ENCODE measurements at regions not wholly inside any gene's neighbourhood (a gene's known extent, or its start where the extent isn't known, plus 50 kb on each side); places are given as distances from the start of the nearest gene placed in this dataset.
"Not testable (repeated sequence)": the region's sequence is repeated elsewhere in the genome, so short reads cannot be mapped to it uniquely, and the experiment has no call there.

DNA sequence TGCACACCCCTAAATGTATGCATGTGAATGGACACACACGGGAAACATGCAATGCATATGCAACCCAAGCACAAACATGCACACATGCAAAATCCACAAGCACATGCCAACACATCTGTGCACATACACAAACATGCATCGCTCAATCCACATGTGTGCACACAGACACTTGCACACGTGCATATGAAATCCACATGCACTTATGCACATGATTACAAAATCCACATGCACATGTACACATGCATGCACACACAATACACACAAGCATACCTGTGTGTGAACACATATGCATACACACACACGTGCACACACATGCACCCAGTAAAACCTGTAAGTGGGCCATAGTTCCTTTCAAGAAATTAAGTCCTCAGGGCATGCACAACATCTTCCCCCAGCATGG, 256.8 kb upstream of the USP9Y start:
- no peaks in the 10 kb centered on the region for H3K27me3 ChIP-seq (ENCODE audit: control insufficient read depth, insufficient read depth, low read length)
- no peak overlapping the region for H3K27ac ChIP-seq (ENCODE audit: low read length)
- Mint-ChIP-seq H3K36me3 (no peaks in the 10 kb centered on the region), H3K9me3 (no peaks in the 10 kb centered on the region), H3K27me3 (ENCODE audit: low read depth in 2 of 2) (peaks cover 0 to 2% of the 10 kb centered on the region in 2 donors), H3K4me3 (no peak overlapping the region), H3K4me1 (no peaks in the 10 kb centered on the region), H3K27ac (no peak overlapping the region)
- 89% methylated on average over 4 of the region's 4 CpGs for WGBS (ENCODE audit: insufficient coverage)
- TF ChIP-seq, protein P1, sequence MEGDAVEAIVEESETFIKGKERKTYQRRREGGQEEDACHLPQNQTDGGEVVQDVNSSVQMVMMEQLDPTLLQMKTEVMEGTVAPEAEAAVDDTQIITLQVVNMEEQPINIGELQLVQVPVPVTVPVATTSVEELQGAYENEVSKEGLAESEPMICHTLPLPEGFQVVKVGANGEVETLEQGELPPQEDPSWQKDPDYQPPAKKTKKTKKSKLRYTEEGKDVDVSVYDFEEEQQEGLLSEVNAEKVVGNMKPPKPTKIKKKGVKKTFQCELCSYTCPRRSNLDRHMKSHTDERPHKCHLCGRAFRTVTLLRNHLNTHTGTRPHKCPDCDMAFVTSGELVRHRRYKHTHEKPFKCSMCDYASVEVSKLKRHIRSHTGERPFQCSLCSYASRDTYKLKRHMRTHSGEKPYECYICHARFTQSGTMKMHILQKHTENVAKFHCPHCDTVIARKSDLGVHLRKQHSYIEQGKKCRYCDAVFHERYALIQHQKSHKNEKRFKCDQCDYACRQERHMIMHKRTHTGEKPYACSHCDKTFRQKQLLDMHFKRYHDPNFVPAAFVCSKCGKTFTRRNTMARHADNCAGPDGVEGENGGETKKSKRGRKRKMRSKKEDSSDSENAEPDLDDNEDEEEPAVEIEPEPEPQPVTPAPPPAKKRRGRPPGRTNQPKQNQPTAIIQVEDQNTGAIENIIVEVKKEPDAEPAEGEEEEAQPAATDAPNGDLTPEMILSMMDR (IDR thresholded peaks at IDR 0.05): no peak
- intact Hi-C loops (cut with micrococcal nuclease): no loop called here
- H3K36me3 ChIP-seq (ENCODE audit: control insufficient read depth, insufficient read depth, low read length): no peaks in the 10 kb centered on the region
- ATAC-seq: no peak
- H3K4me1 ChIP-seq (ENCODE audit: control insufficient read depth, insufficient read depth, low read length): no peaks in the 10 kb centered on the region
- DNase-seq: no peak
- H3K4me3 ChIP-seq (ENCODE audit: low read length): no peak overlapping the region
- no peaks in the 10 kb centered on the region for H3K9me3 ChIP-seq (ENCODE audit: control insufficient read depth, insufficient read depth, low read length)

DNA sequence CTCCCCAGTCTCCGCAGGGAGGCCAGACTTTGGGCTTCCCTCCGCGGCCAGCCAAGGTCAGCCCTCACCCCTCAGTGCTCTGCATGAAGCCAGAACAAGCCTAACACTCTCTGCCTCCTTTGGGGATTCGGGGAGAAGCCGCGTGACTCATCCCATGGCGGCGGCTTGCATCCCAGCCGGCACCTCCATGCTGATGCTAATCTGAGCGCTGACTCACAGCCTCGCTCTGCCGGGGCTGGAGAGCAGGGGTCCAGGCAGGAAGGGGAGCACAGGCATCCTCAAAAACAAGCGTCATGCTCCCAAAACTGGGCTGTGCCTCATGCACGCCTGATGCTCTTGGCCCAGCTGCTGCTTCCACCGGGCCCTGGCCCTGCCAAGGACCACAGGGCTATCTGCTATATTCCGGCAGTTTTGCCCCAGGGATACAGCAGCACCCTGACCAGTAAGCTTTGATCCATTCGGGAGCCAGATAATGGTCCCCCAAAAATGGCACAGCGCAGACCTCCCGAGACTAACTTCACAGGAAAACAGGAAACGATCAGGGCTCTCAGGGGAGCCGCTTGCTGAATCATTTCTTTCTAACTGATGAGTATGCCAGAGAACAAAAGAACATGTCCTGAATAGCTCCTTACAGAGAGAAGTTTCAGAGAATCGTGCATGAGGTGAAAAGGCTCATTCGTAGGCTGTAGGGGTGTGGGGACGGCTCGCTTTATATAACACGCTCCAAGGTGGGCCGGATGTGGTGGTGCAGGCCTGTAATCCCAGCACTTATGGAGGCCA, 254.4 kb upstream of the USP9Y start:
- intact Hi-C loops (cut with micrococcal nuclease); H3K4me3 Mint-ChIP-seq; H3K27ac Mint-ChIP-seq; H3K4me1 ChIP-seq (ENCODE audit: control insufficient read depth, insufficient read depth, low read length); H3K4me1 Mint-ChIP-seq; H3K36me3 ChIP-seq (ENCODE audit: control insufficient read depth, insufficient read depth, low read length); H3K27ac ChIP-seq (ENCODE audit: low read length); H3K9me3 Mint-ChIP-seq; H3K4me3 ChIP-seq (ENCODE audit: low read length); H3K9me3 ChIP-seq (ENCODE audit: control insufficient read depth, insufficient read depth, low read length); H3K27me3 Mint-ChIP-seq (ENCODE audit: low read depth in 2 of 2); H3K27me3 ChIP-seq (ENCODE audit: control insufficient read depth, insufficient read depth, low read length); DNase-seq; ATAC-seq; H3K36me3 Mint-ChIP-seq: not testable (repeated sequence)
- 91% methylated on average over 22 of the region's 27 CpGs for WGBS (ENCODE audit: insufficient coverage)

DNA sequence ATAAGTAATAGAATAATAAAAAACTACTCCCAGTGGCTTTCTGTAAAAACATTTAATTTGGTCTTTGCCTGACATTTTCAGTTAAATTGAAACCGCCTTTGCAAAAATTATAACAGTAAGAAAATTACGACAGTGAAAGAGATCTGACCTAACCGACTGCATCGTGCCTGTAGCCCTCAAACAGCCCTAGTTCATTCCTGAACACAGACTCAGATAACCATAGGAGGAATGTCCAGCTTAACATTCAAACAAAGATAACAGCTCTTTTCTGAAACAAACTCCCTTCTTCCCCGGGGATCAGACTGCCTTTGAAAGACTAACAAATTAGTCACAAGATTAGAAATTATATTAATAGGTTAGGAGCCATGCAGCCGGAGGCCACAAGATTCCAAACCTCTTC, 252.5 kb upstream of the USP9Y start:
- DNase-seq; H3K27ac ChIP-seq (ENCODE audit: low read length); ATAC-seq; H3K4me3 Mint-ChIP-seq; H3K9me3 ChIP-seq (ENCODE audit: control insufficient read depth, insufficient read depth, low read length); H3K4me3 ChIP-seq (ENCODE audit: low read length); H3K4me1 ChIP-seq (ENCODE audit: control insufficient read depth, insufficient read depth, low read length); H3K36me3 ChIP-seq (ENCODE audit: control insufficient read depth, insufficient read depth, low read length); H3K9me3 Mint-ChIP-seq; H3K36me3 Mint-ChIP-seq; intact Hi-C loops (cut with micrococcal nuclease); H3K27ac Mint-ChIP-seq; H3K27me3 ChIP-seq (ENCODE audit: control insufficient read depth, insufficient read depth, low read length); H3K4me1 Mint-ChIP-seq; H3K27me3 Mint-ChIP-seq (ENCODE audit: low read depth in 2 of 2): not testable (repeated sequence)
- 92% methylated on average over 2 of the region's 6 CpGs for WGBS (ENCODE audit: insufficient coverage)

DNA sequence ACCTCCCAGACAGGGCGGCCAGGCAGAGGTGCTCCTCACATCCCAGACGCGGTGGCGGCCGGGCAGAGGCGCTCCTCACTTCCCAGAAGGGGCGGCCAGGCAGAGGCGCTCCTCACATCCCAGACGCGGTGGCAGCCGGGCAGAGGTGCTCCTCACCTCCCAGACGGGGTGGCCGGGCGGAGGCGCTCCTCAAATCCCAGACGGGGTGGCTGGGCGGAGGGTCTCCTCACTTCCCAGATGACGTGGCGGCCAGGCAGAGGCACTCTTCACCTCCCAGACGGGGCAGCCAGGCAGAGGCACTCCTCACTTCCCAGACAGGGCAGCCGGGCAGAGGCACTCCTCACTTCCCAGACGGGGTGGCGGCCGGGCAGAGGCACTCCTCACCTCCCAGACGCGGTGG, 247.7 kb upstream of the USP9Y start:
- H3K9me3 ChIP-seq (ENCODE audit: control insufficient read depth, insufficient read depth, low read length); H3K27ac Mint-ChIP-seq; H3K4me1 Mint-ChIP-seq; H3K36me3 Mint-ChIP-seq; H3K4me3 ChIP-seq (ENCODE audit: low read length); ATAC-seq; H3K4me3 Mint-ChIP-seq; H3K4me1 ChIP-seq (ENCODE audit: control insufficient read depth, insufficient read depth, low read length); H3K27me3 Mint-ChIP-seq (ENCODE audit: low read depth in 2 of 2); DNase-seq; H3K9me3 Mint-ChIP-seq; H3K27ac ChIP-seq (ENCODE audit: low read length); H3K27me3 ChIP-seq (ENCODE audit: control insufficient read depth, insufficient read depth, low read length); intact Hi-C loops (cut with micrococcal nuclease); H3K36me3 ChIP-seq (ENCODE audit: control insufficient read depth, insufficient read depth, low read length): not testable (repeated sequence)
- WGBS (ENCODE audit: insufficient coverage): 97% methylated on average over 24 of the region's 26 CpGs

DNA sequence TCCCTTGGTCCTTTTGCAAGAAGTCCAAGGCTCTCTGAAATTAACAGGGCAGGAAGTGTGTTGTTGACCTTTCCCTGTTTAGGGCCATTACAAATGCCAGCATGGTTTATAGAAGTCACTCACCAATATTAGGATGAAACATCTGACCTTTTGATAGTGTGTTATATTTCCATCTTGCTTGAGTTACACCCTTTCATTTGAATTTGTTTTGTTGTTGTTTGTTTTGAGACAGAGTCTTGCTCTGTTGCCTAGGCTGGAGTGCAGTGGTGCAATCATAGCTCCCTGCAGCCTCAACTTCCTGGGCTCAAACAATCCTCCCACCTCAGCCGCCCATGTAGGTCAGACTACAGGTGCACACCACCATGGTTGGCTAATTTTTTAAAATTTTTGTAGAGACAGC, 241.1 kb upstream of the USP9Y start:
- 43% methylated on average over 1 of the region's 1 CpG for WGBS (ENCODE audit: insufficient coverage)
- no peak for ATAC-seq
- H3K36me3 ChIP-seq (ENCODE audit: control insufficient read depth, insufficient read depth, low read length): no peaks in the 10 kb centered on the region
- no peaks in the 10 kb centered on the region for H3K4me1 ChIP-seq (ENCODE audit: control insufficient read depth, insufficient read depth, low read length)
- Mint-ChIP-seq H3K27ac (no peak overlapping the region), H3K27me3 (ENCODE audit: low read depth in 2 of 2) (no peaks in the 10 kb centered on the region), H3K4me3 (no peak overlapping the region), H3K36me3 (no peaks in the 10 kb centered on the region), H3K4me1 (no peaks in the 10 kb centered on the region), H3K9me3 (no peaks in the 10 kb centered on the region)
- intact Hi-C loops (cut with micrococcal nuclease): no loop called here
- no peaks in the 10 kb centered on the region for H3K9me3 ChIP-seq (ENCODE audit: control insufficient read depth, insufficient read depth, low read length)
- no peak for DNase-seq
- no peak overlapping the region for H3K27ac ChIP-seq (ENCODE audit: low read length)
- H3K27me3 ChIP-seq (ENCODE audit: control insufficient read depth, insufficient read depth, low read length): no peaks in the 10 kb centered on the region
- TF ChIP-seq, protein P1 (IDR thresholded peaks at IDR 0.05): no peak
- no peak overlapping the region for H3K4me3 ChIP-seq (ENCODE audit: low read length)

Data from natural killer cell (primary cell).